Stomach (tissue), 4 donors: ENCODE measurements at regions not wholly inside any gene's neighbourhood (a gene's known extent, or its start where the extent isn't known, plus 50 kb on each side); places are given as distances from the start of the nearest gene placed in this dataset.

Experiments
- POLR2AphosphoS5 ChIP-seq, 3 donors: sonication (generic); formaldehyde crosslinking; IDR thresholded peaks; one replicate each; pipeline ENCODE4 v1.6.1; 2016; ENCODE audit warnings: antibody characterized with exemption in 3 of 3
- TF ChIP-seq, protein P1 (sequence below), 7 experiments: fragments of 450-650 bp in 4 of 7; fragments of 200-600 bp in 3 of 7; sonication (generic) in 3 of 7; IDR thresholded peaks; one replicate each; pipeline ENCODE4 v1.5.1; 2016 to 2019; ENCODE audit warnings: antibody characterized with exemption in 7 of 7, control low read depth in 2 of 7, mild to moderate bottlenecking in 1 of 7

DNA sequence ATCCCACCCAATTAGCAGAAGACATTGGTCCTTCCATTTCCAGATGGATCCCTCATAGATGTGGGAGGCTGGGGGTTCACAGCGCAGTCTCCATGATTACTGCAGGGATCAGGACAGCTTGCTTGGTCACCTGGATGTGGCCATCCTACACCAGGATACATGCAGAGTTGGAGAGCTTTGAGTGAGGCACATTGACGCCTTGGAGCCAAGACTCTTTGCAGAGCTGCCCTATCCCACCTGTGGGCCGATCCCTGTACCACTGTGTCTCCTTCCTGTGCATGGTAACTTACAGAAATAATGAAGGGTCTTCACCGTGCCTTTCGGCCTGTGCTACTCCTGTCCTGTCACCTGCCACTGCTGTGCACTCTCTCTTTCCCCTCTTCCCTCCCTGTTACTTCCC is 444.8 kb downstream of the GLRX3 start:
- TF ChIP-seq, protein P1, sequence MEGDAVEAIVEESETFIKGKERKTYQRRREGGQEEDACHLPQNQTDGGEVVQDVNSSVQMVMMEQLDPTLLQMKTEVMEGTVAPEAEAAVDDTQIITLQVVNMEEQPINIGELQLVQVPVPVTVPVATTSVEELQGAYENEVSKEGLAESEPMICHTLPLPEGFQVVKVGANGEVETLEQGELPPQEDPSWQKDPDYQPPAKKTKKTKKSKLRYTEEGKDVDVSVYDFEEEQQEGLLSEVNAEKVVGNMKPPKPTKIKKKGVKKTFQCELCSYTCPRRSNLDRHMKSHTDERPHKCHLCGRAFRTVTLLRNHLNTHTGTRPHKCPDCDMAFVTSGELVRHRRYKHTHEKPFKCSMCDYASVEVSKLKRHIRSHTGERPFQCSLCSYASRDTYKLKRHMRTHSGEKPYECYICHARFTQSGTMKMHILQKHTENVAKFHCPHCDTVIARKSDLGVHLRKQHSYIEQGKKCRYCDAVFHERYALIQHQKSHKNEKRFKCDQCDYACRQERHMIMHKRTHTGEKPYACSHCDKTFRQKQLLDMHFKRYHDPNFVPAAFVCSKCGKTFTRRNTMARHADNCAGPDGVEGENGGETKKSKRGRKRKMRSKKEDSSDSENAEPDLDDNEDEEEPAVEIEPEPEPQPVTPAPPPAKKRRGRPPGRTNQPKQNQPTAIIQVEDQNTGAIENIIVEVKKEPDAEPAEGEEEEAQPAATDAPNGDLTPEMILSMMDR (IDR thresholded peaks at IDR 0.05), result no peak
- TF ChIP-seq POLR2AphosphoS5 (IDR thresholded peaks at IDR 0.05), result no peak
